ENCODE measurements at regions not wholly inside any gene's neighbourhood (a gene's known extent, or its start where the extent isn't known, plus 50 kb on each side); places are given as distances from the start of the nearest gene placed in this dataset.
"Not testable (repeated sequence)": the region's sequence is repeated elsewhere in the genome, so short reads cannot be mapped to it uniquely, and the experiment has no call there.

- no peak for DNase-seq (ENCODE audit: low read depth in 2 of 2)
These were observed 1044.4 kb downstream of the UQCRFS1 start for GRCh38 chr19:28168557-28168956.

- no peak for DNase-seq (ENCODE audit: low read depth in 2 of 2)
These were observed 1046.9 kb downstream of the UQCRFS1 start for GRCh38 chr19:28166025-28166424.

GRCh38 chr19:28164214-28164613 lies 1048.7 kb downstream of the UQCRFS1 start:
- no peak for DNase-seq (ENCODE audit: low read depth in 2 of 2)

- no peak for DNase-seq (ENCODE audit: low read depth in 2 of 2)
These were observed 1053.9 kb downstream of the UQCRFS1 start for GRCh38 chr19:28159065-28159464.

- no peak for DNase-seq (ENCODE audit: low read depth in 2 of 2)
These were observed 1057.7 kb downstream of the UQCRFS1 start for GRCh38 chr19:28155265-28155664.

- no peak for DNase-seq (ENCODE audit: low read depth in 2 of 2)
These were observed 1058.9 kb downstream of the UQCRFS1 start for GRCh38 chr19:28154077-28154476.

GRCh38 chr19:28153123-28153522 lies 1059.8 kb downstream of the UQCRFS1 start:
- no peak for DNase-seq (ENCODE audit: low read depth in 2 of 2)

- no peak for DNase-seq (ENCODE audit: low read depth in 2 of 2)
These were observed 1060.8 kb downstream of the UQCRFS1 start for GRCh38 chr19:28152195-28152594.

- no peak for DNase-seq (ENCODE audit: low read depth in 2 of 2)
These were observed 1062.8 kb downstream of the UQCRFS1 start for GRCh38 chr19:28150129-28150528.

- DNase-seq (ENCODE audit: low read depth in 2 of 2): no peak
These were observed 1064.4 kb downstream of the UQCRFS1 start for GRCh38 chr19:28148554-28148953.

GRCh38 chr19:28142258-28142657 lies 1070.7 kb downstream of the UQCRFS1 start:
- no peak for DNase-seq (ENCODE audit: low read depth in 2 of 2)

- no peak for DNase-seq (ENCODE audit: low read depth in 2 of 2)
These were observed 1072.8 kb downstream of the UQCRFS1 start for GRCh38 chr19:28140201-28140600.

GRCh38 chr19:28137772-28138171 lies 1075.2 kb downstream of the UQCRFS1 start:
- DNase-seq (ENCODE audit: low read depth in 2 of 2): no peak

GRCh38 chr19:28136796-28137195 lies 1076.2 kb downstream of the UQCRFS1 start:
- DNase-seq (ENCODE audit: low read depth in 2 of 2): no peak

- DNase-seq (ENCODE audit: low read depth in 2 of 2): no peak
These were observed 1077.1 kb downstream of the UQCRFS1 start for GRCh38 chr19:28135825-28136224.

- no peak for DNase-seq (ENCODE audit: low read depth in 2 of 2)
These were observed 1078.6 kb downstream of the UQCRFS1 start for GRCh38 chr19:28134311-28134710.

GRCh38 chr19:28130881-28131280 lies 1082.1 kb downstream of the UQCRFS1 start:
- not testable (repeated sequence) for DNase-seq (ENCODE audit: low read depth in 2 of 2)

GRCh38 chr19:28130066-28130511 lies 1082.9 kb downstream of the UQCRFS1 start:
- DNase-seq (ENCODE audit: low read depth in 2 of 2): no peak

- DNase-seq (ENCODE audit: low read depth in 2 of 2): no peak
These were observed 1084.6 kb downstream of the UQCRFS1 start for GRCh38 chr19:28128341-28128740.

- no peak for DNase-seq (ENCODE audit: low read depth in 2 of 2)
These were observed 1086.6 kb downstream of the UQCRFS1 start for GRCh38 chr19:28126135-28126898.

GRCh38 chr19:28122734-28123133 lies 1090.2 kb downstream of the UQCRFS1 start:
- no peak for DNase-seq (ENCODE audit: low read depth in 2 of 2)

- DNase-seq (ENCODE audit: low read depth in 2 of 2): no peak
These were observed 1094.7 kb downstream of the UQCRFS1 start for GRCh38 chr19:28118235-28118634.

GRCh38 chr19:28117143-28117542 lies 1095.8 kb downstream of the UQCRFS1 start:
- DNase-seq (ENCODE audit: low read depth in 2 of 2): no peak

- not testable (repeated sequence) for DNase-seq (ENCODE audit: low read depth in 2 of 2)
These were observed 1096.6 kb downstream of the UQCRFS1 start for GRCh38 chr19:28116379-28116778.
